H1 (cell line): ENCODE measurements at regions not wholly inside any gene's neighbourhood (a gene's known extent, or its start where the extent isn't known, plus 50 kb on each side); places are given as distances from the start of the nearest gene placed in this dataset.

Experiments
- CTCF ChIA-PET: fragments of 300-600 bp; sonication (Branson Sonifier 250); formaldehyde crosslinking; loops from one replicate; lab custom pipeline; 2021; ENCODE audit not compliant: partially characterized antibody; lab: Charles Lee
- POLR2A ChIA-PET: fragments of 300-600 bp; sonication (Branson Sonifier 250); formaldehyde crosslinking; loops from one replicate; lab custom pipeline; 2021; ENCODE audit warnings: inconsistent platforms; ENCODE audit not compliant: partially characterized antibody; lab: Charles Lee
- DNase-seq, 2 experiments: peaks; one replicate each; pipeline versions ENCODE4 v3.0.0 to v3.0.0-alpha.2; 2010 to 2022; ENCODE audit warnings: low spot score in 2 of 2, low read depth in 1 of 2, mixed read lengths in 1 of 2
- FAIRE-seq: peaks from 2 replicates; lab custom pipeline; 2011; peaks lifted over from hg19 to GRCh38; lab: Jason Lieb, UNC
- H2AFZ ChIP-seq: 2 replicates; pipeline ENCODE4 v1.8.1; 2012; ENCODE audit warnings: low read length, inconsistent platforms
- H2AK5ac ChIP-seq: 2 replicates; pipeline ENCODE4 v1.6.1; 2013; ENCODE audit warnings: low read depth, low read length
- H2BK120ac ChIP-seq: replicated peaks from 2 replicates; pipeline ENCODE3; 2013; ENCODE audit warnings: low read depth, low read length, inconsistent platforms
- H2BK12ac ChIP-seq: 2 replicates; pipeline ENCODE4 v1.6.1; 2013; ENCODE audit warnings: low read depth, low read length
- H2BK15ac ChIP-seq: 2 replicates; pipeline ENCODE4 v1.6.1; 2013; ENCODE audit warnings: low read length
- H2BK20ac ChIP-seq: 2 replicates; pipeline ENCODE4 v1.6.1; 2013; ENCODE audit warnings: low read length
- H2BK5ac ChIP-seq: 2 replicates; pipeline ENCODE4 v1.6.1; 2013; ENCODE audit warnings: low read depth, low read length
- H3K14ac ChIP-seq: 2 replicates; pipeline ENCODE4 v1.6.1; 2013; ENCODE audit warnings: inconsistent platforms; ENCODE audit not compliant: insufficient read length
- H3K18ac ChIP-seq: 2 replicates; pipeline ENCODE4 v1.6.1; 2013; ENCODE audit warnings: low read length; ENCODE audit errors: extremely low read depth
- H3K23ac ChIP-seq: 2 replicates; pipeline ENCODE4 v1.6.1; 2013; ENCODE audit warnings: inconsistent platforms; ENCODE audit not compliant: insufficient read length
- H3K23me2 ChIP-seq: 2 replicates; pipeline ENCODE4 v1.6.1; 2013; ENCODE audit warnings: low read depth, low read length
- H3K27ac ChIP-seq: 2 replicates; pipeline ENCODE4 v1.6.1; 2011; ENCODE audit warnings: low read depth, low read length, inconsistent platforms
- H3K27me3 ChIP-seq, 4 experiments: replicated peaks in 1 of 4; 1 replicate in 1 of 4; 2 replicates in 3 of 4; pipeline versions ENCODE4 v1.6.1 to v1.8.1; 2011 to 2013; ENCODE audit warnings: low read length in 3 of 4, mild to moderate bottlenecking in 3 of 4, inconsistent platforms in 2 of 4, mixed read lengths in 2 of 4, moderate library complexity in 1 of 4; ENCODE audit not compliant: control insufficient read depth in 3 of 4, insufficient read depth in 3 of 4; ENCODE audit errors: extremely low read depth in 1 of 4
- H3K36me3 ChIP-seq, 4 experiments: 2 replicates each; pipeline versions ENCODE4 v1.6.1 to v1.8.1; 2011 to 2013; ENCODE audit warnings: mild to moderate bottlenecking in 4 of 4, low read length in 3 of 4, moderate library complexity in 2 of 4, control low read depth in 1 of 4, inconsistent platforms in 1 of 4; ENCODE audit not compliant: insufficient read depth in 4 of 4, control insufficient read depth in 2 of 4
- H3K4ac ChIP-seq: replicated peaks from 2 replicates; pipeline ENCODE3; 2013; ENCODE audit warnings: low read length, low read depth, mixed read lengths, inconsistent platforms; ENCODE audit not compliant: insufficient read length
- H3K4me1 ChIP-seq, 4 experiments: replicated peaks in 1 of 4; 1 replicate in 1 of 4; 2 replicates in 3 of 4; pipeline versions ENCODE4 v1.6.1 to v1.8.1; 2011 to 2013; ENCODE audit warnings: low read length in 3 of 4, inconsistent platforms in 2 of 4, mixed read lengths in 1 of 4; ENCODE audit not compliant: insufficient read depth in 4 of 4, control insufficient read depth in 3 of 4
- H3K4me2 ChIP-seq, 2 experiments: 2 replicates each; pipeline versions ENCODE4 v1.6.1 to v1.8.1; 2011 to 2013; ENCODE audit warnings: low read depth in 2 of 2, low read length in 2 of 2, control low read depth in 1 of 2, inconsistent platforms in 1 of 2, mild to moderate bottlenecking in 1 of 2; ENCODE audit not compliant: insufficient read depth in 1 of 2
- H3K4me3 ChIP-seq, 4 experiments: fragments of 200-600, 300-600 bp in 1 of 4; sonication (generic), shearing (Covaris generic), sonication (Bioruptor Twin) in 1 of 4; 2 replicates each; pipeline versions ENCODE4 v1.5.1 to v1.8.1; 2011 to 2016; ENCODE audit warnings: low read length in 4 of 4, low read depth in 3 of 4, control low read depth in 2 of 4, inconsistent platforms in 2 of 4, mild to moderate bottlenecking in 2 of 4, mixed read lengths in 1 of 4, moderate library complexity in 1 of 4; ENCODE audit not compliant: insufficient read depth in 2 of 4; ENCODE audit errors: extremely low read depth in 1 of 4
- H3K56ac ChIP-seq: replicated peaks from 2 replicates; pipeline ENCODE3; 2013; ENCODE audit warnings: low read depth, mild to moderate bottlenecking, mixed read lengths, low read length, inconsistent platforms; ENCODE audit not compliant: insufficient read length
- H3K79me1 ChIP-seq: 2 replicates; pipeline ENCODE4 v1.6.1; 2013; ENCODE audit warnings: low read depth, low read length, control low read depth
- H3K79me2 ChIP-seq, 2 experiments: 2 replicates each; pipeline versions ENCODE4 v1.6.1 to v1.8.1; 2012 to 2013; ENCODE audit warnings: low read length in 2 of 2, mild to moderate bottlenecking in 2 of 2, inconsistent platforms in 1 of 2; ENCODE audit not compliant: insufficient read depth in 2 of 2, control insufficient read depth in 1 of 2
- H3K9ac ChIP-seq, 4 experiments: replicated peaks in 1 of 4; 1 replicate in 1 of 4; 2 replicates in 3 of 4; pipeline versions ENCODE4 v1.6.1 to v1.8.1; 2011 to 2013; ENCODE audit warnings: low read depth in 3 of 4, low read length in 3 of 4, control low read depth in 2 of 4, mild to moderate bottlenecking in 2 of 4, moderate library complexity in 2 of 4, inconsistent platforms in 1 of 4; ENCODE audit errors: extremely low read depth in 1 of 4
- H3K9me3 ChIP-seq, 2 experiments: 2 replicates each; pipeline versions ENCODE4 v1.6.1 to v1.8.1; 2012 to 2013; ENCODE audit warnings: mild to moderate bottlenecking in 2 of 2, moderate library complexity in 2 of 2, control low read depth in 1 of 2, inconsistent platforms in 1 of 2, low read depth in 1 of 2, low read length in 1 of 2, mixed read lengths in 1 of 2; ENCODE audit not compliant: insufficient read depth in 2 of 2
- H4K20me1 ChIP-seq, 2 experiments: replicated peaks in 1 of 2; 2 replicates each; pipeline versions ENCODE3 to v1.8.1; 2011 to 2013; ENCODE audit warnings: inconsistent platforms in 2 of 2, low read length in 2 of 2, mild to moderate bottlenecking in 1 of 2; ENCODE audit not compliant: insufficient read depth in 2 of 2, control insufficient read depth in 1 of 2
- H4K5ac ChIP-seq: 2 replicates; pipeline ENCODE4 v1.6.1; 2013; ENCODE audit warnings: low read length, low read depth, mixed read lengths, inconsistent platforms; ENCODE audit not compliant: insufficient read length
- H4K8ac ChIP-seq: 2 replicates; pipeline ENCODE4 v1.8.0; 2013; ENCODE audit warnings: mild to moderate bottlenecking, moderate library complexity, low read length, inconsistent platforms; ENCODE audit not compliant: insufficient read depth; ENCODE audit errors: extremely low read depth
- H4K91ac ChIP-seq: replicated peaks from 2 replicates; pipeline ENCODE3; 2013; ENCODE audit warnings: low read length, mixed read lengths, inconsistent platforms; ENCODE audit not compliant: insufficient read length
- BACH1 ChIP-seq: IDR thresholded peaks from 2 replicates; pipeline ENCODE4 v1.6.1; 2012; ENCODE audit warnings: low read length, improper control_type of control experiment
- CBX8 ChIP-seq: fragments of 300-800, 300-1000 bp; sonication (generic); IDR thresholded peaks from 2 replicates; pipeline ENCODE4 v1.7.1; 2016; ENCODE audit warnings: low read depth, low read length, borderline replicate concordance
- CREB1 ChIP-seq: IDR thresholded peaks from 2 replicates; pipeline ENCODE4 v1.6.1; 2012; ENCODE audit warnings: inconsistent platforms
- EGR1 ChIP-seq: IDR thresholded peaks from 2 replicates; pipeline ENCODE4 v1.6.1; 2011; ENCODE audit warnings: low read depth, low read length, borderline replicate concordance
- GTF2F1 ChIP-seq: IDR thresholded peaks from 2 replicates; pipeline ENCODE4 v1.6.1; 2012; ENCODE audit warnings: low read depth, low read length, improper control_type of control experiment, borderline replicate concordance
- NRF1 ChIP-seq: IDR thresholded peaks from 2 replicates; pipeline ENCODE4 v1.6.1; 2011; ENCODE audit warnings: mild to moderate bottlenecking, low read depth, low read length, improper control_type of control experiment
- RAD21 ChIP-seq, 2 experiments: IDR thresholded peaks in 1 of 2; conservative IDR thresholded peaks in 1 of 2; 2 replicates each; pipeline ENCODE4 v1.6.1; 2011; ENCODE audit warnings: low read depth in 2 of 2, low read length in 2 of 2, improper control_type of control experiment in 1 of 2, inconsistent platforms in 1 of 2, mild to moderate bottlenecking in 1 of 2, moderate library complexity in 1 of 2
- RFX5 ChIP-seq: IDR thresholded peaks from 2 replicates; pipeline ENCODE4 v1.6.1; 2011; ENCODE audit warnings: low read depth, low read length, improper control_type of control experiment, borderline replicate concordance
- RNF2 ChIP-seq: fragments of 200-900, 300-1000 bp; sonication (generic); IDR thresholded peaks from 2 replicates; pipeline ENCODE4 v1.7.1; 2016; ENCODE audit warnings: borderline replicate concordance, low read depth, mild to moderate bottlenecking, antibody characterized with exemption, low read length; ENCODE audit not compliant: poor library complexity, severe bottlenecking; ENCODE audit errors: missing control alignments
- SP1 ChIP-seq: IDR thresholded peaks from 2 replicates; pipeline ENCODE4 v1.6.1; 2011; ENCODE audit warnings: low read depth, low read length
- ZNF274 ChIP-seq: IDR thresholded peaks from 2 replicates; pipeline ENCODE4 v1.7.0; 2012; ENCODE audit warnings: low read length, borderline replicate concordance; ENCODE audit errors: extremely low read depth
- WGBS, 2 experiments: shearing (Covaris generic) in 1 of 2; methylation state at CpG; one replicate each; pipeline versions ENCODE4 v1.1.6 to v1.1.7; 2013 to 2015; ENCODE audit warnings: low lambda C conversion rate in 2 of 2, mixed read lengths in 2 of 2, inconsistent platforms in 1 of 2, low coverage in 1 of 2, missing lambda C conversion rate in 1 of 2; ENCODE audit not compliant: insufficient replicate concordance in 2 of 2, insufficient coverage in 1 of 2, insufficient read length in 1 of 2; ENCODE audit errors: extremely low coverage in 1 of 2, missing lambda C conversion rate in 1 of 2; 5-methylcytosine and 5-hydroxymethylcytosine counted together

DNA sequence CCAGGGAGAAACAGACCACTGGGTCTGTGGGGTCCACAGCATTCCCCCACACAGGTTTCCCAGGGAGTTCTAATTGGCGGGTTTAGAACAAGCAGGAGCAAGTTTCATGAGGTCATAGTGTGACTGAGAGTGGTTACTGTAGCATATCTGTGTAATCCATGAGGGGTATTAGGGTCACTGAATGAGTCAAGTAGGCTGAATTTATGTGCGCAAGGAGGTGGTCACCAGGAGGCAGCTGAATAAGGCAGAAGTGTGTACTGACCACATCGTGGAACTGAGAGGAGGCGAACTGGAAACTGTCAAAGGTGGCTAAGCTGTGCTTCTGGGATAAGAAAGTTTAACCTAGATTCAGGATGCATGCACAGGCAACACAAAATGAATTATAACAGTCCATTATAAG is 876.0 kb downstream of the METTL15 start:
- no peaks in the 10 kb centered on the region for H3K23me2 ChIP-seq
- no peak overlapping the region for H3K18ac ChIP-seq
- DNase-seq (no peak), FAIRE-seq (no peak)
- H2BK5ac ChIP-seq: no peak overlapping the region
- POLR2A ChIA-PET: no interaction called here
- H3K79me1 ChIP-seq: no peaks in the 10 kb centered on the region
- H2BK15ac ChIP-seq: no peak overlapping the region
- H3K9me3 ChIP-seq: no peaks in the 10 kb centered on the region
- no peaks in the 10 kb centered on the region for H3K27me3 ChIP-seq
- no peak overlapping the region for H3K4ac ChIP-seq
- CTCF ChIA-PET: interaction anchor here (0.6 kb wide), 1 partner anchor 243 kb away, joined by 4 read pairs; no protein-coding TSS in a partner anchor
- H2BK12ac ChIP-seq: no peak overlapping the region
- no peak overlapping the region for H4K91ac ChIP-seq
- H3K79me2 ChIP-seq: no peaks in the 10 kb centered on the region
- no peaks in the 10 kb centered on the region for H3K36me3 ChIP-seq
- no peak overlapping the region for H2BK120ac ChIP-seq
- WGBS, 2 experiments: 95% methylated on average over 4 of the region's 4 CpGs; no CpG with 5 or more reads in 1 of the 2 experiments
- H2AK5ac ChIP-seq: no peak overlapping the region
- H2BK20ac ChIP-seq: no peak overlapping the region
- H3K9ac ChIP-seq: no peak overlapping the region
- H4K5ac ChIP-seq: no peak overlapping the region
- H4K20me1 ChIP-seq: no peaks in the 10 kb centered on the region
- H4K8ac ChIP-seq: no peak overlapping the region
- H3K4me3 ChIP-seq: no peak overlapping the region
- no peaks in the 10 kb centered on the region for H3K4me1 ChIP-seq
- H3K56ac ChIP-seq: no peak overlapping the region
- H2AFZ ChIP-seq: no peak overlapping the region; the same call in 1 of the 2 replicates
- TF ChIP-seq RFX5 (no peak), GTF2F1 (no peak), CBX8 (no peak), CREB1 (no peak), RNF2 (no peak), RAD21 (IDR thresholded peaks at IDR 0.05 in 1 of 2, conservative IDR thresholded peaks at IDR 0.05 in 1 of 2; ENCODE audit: low read depth in 2 of 2, low read length in 2 of 2) (no peak), NRF1 (no peak), SP1 (no peak), BACH1 (no peak), EGR1 (no peak), ZNF274 (no peak)
- no peak overlapping the region for H3K23ac ChIP-seq
- H3K14ac ChIP-seq: no peak overlapping the region
- H3K27ac ChIP-seq: no peak overlapping the region
- H3K4me2 ChIP-seq: no peak overlapping the region
